ENCODE measurements at regions not wholly inside any gene's neighbourhood (a gene's known extent, or its start where the extent isn't known, plus 50 kb on each side); places are given as distances from the start of the nearest gene placed in this dataset.

- Mint-ChIP-seq H3K27ac (no peak overlapping the region), H3K4me1 (ENCODE audit: low read depth) (no peaks in the 10 kb centered on the region), H3K27me3 (no peaks in the 10 kb centered on the region), H3K4me3 (no peak overlapping the region), H3K9me3 (peaks cover 7% of the 10 kb centered on the region), H3K36me3 (ENCODE audit: low read depth) (no peaks in the 10 kb centered on the region)
These were observed 562.8 kb upstream of the SGCG start for GRCh38 chr13:22618002-22618401.

GRCh38 chr13:22625691-22626090, 555.1 kb upstream of the SGCG start:
- Mint-ChIP-seq H3K27me3 (no peaks in the 10 kb centered on the region), H3K4me1 (ENCODE audit: low read depth) (no peaks in the 10 kb centered on the region), H3K4me3 (no peak overlapping the region), H3K9me3 (peaks cover 10% of the 10 kb centered on the region), H3K27ac (no peak overlapping the region), H3K36me3 (ENCODE audit: low read depth) (no peaks in the 10 kb centered on the region)

GRCh38 chr13:22629374-22629773, 551.4 kb upstream of the SGCG start:
- Mint-ChIP-seq H3K27me3 (no peaks in the 10 kb centered on the region), H3K27ac (no peak overlapping the region), H3K9me3 (peaks cover 16% of the 10 kb centered on the region), H3K4me3 (no peak overlapping the region), H3K4me1 (ENCODE audit: low read depth) (no peaks in the 10 kb centered on the region), H3K36me3 (ENCODE audit: low read depth) (no peaks in the 10 kb centered on the region)

GRCh38 chr13:22642088-22642487, 538.7 kb upstream of the SGCG start:
- H3K27me3 Mint-ChIP-seq: peaks cover 5% of the 10 kb centered on the region
- no peaks in the 10 kb centered on the region for H3K36me3 Mint-ChIP-seq (ENCODE audit: low read depth)
- H3K27ac Mint-ChIP-seq: no peak overlapping the region
- H3K9me3 Mint-ChIP-seq: no peaks in the 10 kb centered on the region
- no peaks in the 10 kb centered on the region for H3K4me1 Mint-ChIP-seq (ENCODE audit: low read depth)
- H3K4me3 Mint-ChIP-seq: no peak overlapping the region

- Mint-ChIP-seq H3K27me3 (no peaks in the 10 kb centered on the region), H3K4me1 (ENCODE audit: low read depth) (no peaks in the 10 kb centered on the region), H3K9me3 (no peaks in the 10 kb centered on the region), H3K27ac (no peak overlapping the region), H3K36me3 (ENCODE audit: low read depth) (no peaks in the 10 kb centered on the region), H3K4me3 (no peak overlapping the region)
These were observed 535.8 kb upstream of the SGCG start for GRCh38 chr13:22644941-22645340.

- Mint-ChIP-seq H3K4me1 (ENCODE audit: low read depth) (no peaks in the 10 kb centered on the region), H3K4me3 (no peak overlapping the region), H3K27me3 (no peaks in the 10 kb centered on the region), H3K36me3 (ENCODE audit: low read depth) (no peaks in the 10 kb centered on the region), H3K27ac (no peak overlapping the region), H3K9me3 (no peaks in the 10 kb centered on the region)
These were observed 533.5 kb upstream of the SGCG start for GRCh38 chr13:22647156-22647850.

- H3K9me3 Mint-ChIP-seq: no peaks in the 10 kb centered on the region
- H3K4me1 Mint-ChIP-seq (ENCODE audit: low read depth): no peaks in the 10 kb centered on the region
- H3K4me3 Mint-ChIP-seq: no peak overlapping the region
- no peaks in the 10 kb centered on the region for H3K27me3 Mint-ChIP-seq
- H3K36me3 Mint-ChIP-seq (ENCODE audit: low read depth): no peaks in the 10 kb centered on the region
- no peak overlapping the region for H3K27ac Mint-ChIP-seq
These were observed 532.4 kb upstream of the SGCG start for GRCh38 chr13:22648320-22648801.

GRCh38 chr13:22652796-22653195, 528.0 kb upstream of the SGCG start:
- H3K36me3 Mint-ChIP-seq (ENCODE audit: low read depth): no peaks in the 10 kb centered on the region
- H3K9me3 Mint-ChIP-seq: no peaks in the 10 kb centered on the region
- H3K4me1 Mint-ChIP-seq (ENCODE audit: low read depth): no peaks in the 10 kb centered on the region

GRCh38 chr13:22653866-22654265, 526.9 kb upstream of the SGCG start:
- Mint-ChIP-seq H3K4me1 (ENCODE audit: low read depth) (no peaks in the 10 kb centered on the region), H3K4me3 (no peak overlapping the region), H3K9me3 (no peaks in the 10 kb centered on the region), H3K27me3 (no peaks in the 10 kb centered on the region), H3K27ac (no peak overlapping the region), H3K36me3 (ENCODE audit: low read depth) (no peaks in the 10 kb centered on the region)

More at GRCh38 chr13:22652796-22653195, 528.0 kb upstream of the SGCG start:
- H3K27me3 Mint-ChIP-seq: no peaks in the 10 kb centered on the region
- no peak overlapping the region for H3K4me3 Mint-ChIP-seq
- H3K27ac Mint-ChIP-seq: no peak overlapping the region

- Mint-ChIP-seq H3K27me3 (no peaks in the 10 kb centered on the region), H3K36me3 (ENCODE audit: low read depth) (no peaks in the 10 kb centered on the region), H3K27ac (no peak overlapping the region), H3K9me3 (no peaks in the 10 kb centered on the region), H3K4me3 (no peak overlapping the region), H3K4me1 (ENCODE audit: low read depth) (no peaks in the 10 kb centered on the region)
These were observed 525.5 kb upstream of the SGCG start for GRCh38 chr13:22655106-22655852.

- Mint-ChIP-seq H3K27ac (no peak overlapping the region), H3K27me3 (peaks cover 4% of the 10 kb centered on the region)
These were observed 518.0 kb upstream of the SGCG start for GRCh38 chr13:22662771-22663170.

GRCh38 chr13:22665506-22665905, 515.3 kb upstream of the SGCG start:
- no peak overlapping the region for H3K27ac Mint-ChIP-seq

More at GRCh38 chr13:22662771-22663170, 518.0 kb upstream of the SGCG start:
- Mint-ChIP-seq H3K4me1 (ENCODE audit: low read depth) (no peaks in the 10 kb centered on the region), H3K36me3 (ENCODE audit: low read depth) (no peaks in the 10 kb centered on the region), H3K4me3 (no peak overlapping the region), H3K9me3 (no peaks in the 10 kb centered on the region)

GRCh38 chr13:22690756-22691155, 490.0 kb upstream of the SGCG start:
- no peaks in the 10 kb centered on the region for H3K27me3 Mint-ChIP-seq
- H3K9me3 Mint-ChIP-seq: peaks cover 15% of the 10 kb centered on the region
- H3K4me3 Mint-ChIP-seq: no peak overlapping the region
- H3K36me3 Mint-ChIP-seq (ENCODE audit: low read depth): no peaks in the 10 kb centered on the region
- H3K4me1 Mint-ChIP-seq (ENCODE audit: low read depth): no peaks in the 10 kb centered on the region
- no peak overlapping the region for H3K27ac Mint-ChIP-seq

More at GRCh38 chr13:22665506-22665905, 515.3 kb upstream of the SGCG start:
- Mint-ChIP-seq H3K4me3 (no peak overlapping the region), H3K9me3 (no peaks in the 10 kb centered on the region), H3K36me3 (ENCODE audit: low read depth) (no peaks in the 10 kb centered on the region), H3K4me1 (ENCODE audit: low read depth) (no peaks in the 10 kb centered on the region), H3K27me3 (peaks cover 4% of the 10 kb centered on the region)

- Mint-ChIP-seq H3K27ac (no peak overlapping the region), H3K4me3 (no peak overlapping the region), H3K36me3 (ENCODE audit: low read depth) (no peaks in the 10 kb centered on the region), H3K9me3 (peaks cover 9% of the 10 kb centered on the region), H3K4me1 (ENCODE audit: low read depth) (no peaks in the 10 kb centered on the region), H3K27me3 (no peaks in the 10 kb centered on the region)
These were observed 487.1 kb upstream of the SGCG start for GRCh38 chr13:22693691-22694090.

GRCh38 chr13:22696433-22696832, 484.3 kb upstream of the SGCG start:
- Mint-ChIP-seq H3K27me3 (no peaks in the 10 kb centered on the region), H3K27ac (no peak overlapping the region), H3K36me3 (ENCODE audit: low read depth) (no peaks in the 10 kb centered on the region), H3K4me1 (ENCODE audit: low read depth) (no peaks in the 10 kb centered on the region), H3K9me3 (peaks cover 9% of the 10 kb centered on the region), H3K4me3 (no peak overlapping the region)
